Gastrocnemius medialis (tissue), 4 donors: ENCODE measurements at regions not wholly inside any gene's neighbourhood (a gene's known extent, or its start where the extent isn't known, plus 50 kb on each side); places are given as distances from the start of the nearest gene placed in this dataset.
A peak's percentile ranks its signal among the peaks of the same experiment; 100 is the strongest.

ENCODE experiments used
- ATAC-seq, 2 donors: fragments of 150-250 bp; one replicate each; pipeline ENCODE4 v1.9.1; 2016
- DNase-seq, 2 donors: peaks; one replicate each; pipeline ENCODE4 v3.0.0-alpha.2; 2019
- H3K27ac ChIP-seq, 4 donors: fragments of 200-600 bp; sonication (generic); 1 replicate in 1 of 4; 2 replicates in 3 of 4; pipeline ENCODE4 v1.5.1; 2016 to 2018; ENCODE audit warnings: mild to moderate bottlenecking in 2 of 4, moderate library complexity in 1 of 4
- H3K27me3 ChIP-seq, 3 donors: fragments of 200-600 bp; sonication (generic) in 2 of 3; 1 replicate in 1 of 3; 2 replicates in 2 of 3; pipeline versions ENCODE4 v1.5.1 to v1.6.0; 2016 to 2019; ENCODE audit warnings: mild to moderate bottlenecking in 1 of 3, moderate library complexity in 1 of 3
- H3K36me3 ChIP-seq, 2 donors: fragments of 200-600 bp; sonication (generic) in 1 of 2; one replicate each; pipeline ENCODE4 v1.5.1; 2017 to 2018
- H3K4me1 ChIP-seq, 2 donors: fragments of 200-600 bp; sonication (generic) in 1 of 2; one replicate each; pipeline ENCODE4 v1.5.1; 2016 to 2017; ENCODE audit warnings: mild to moderate bottlenecking in 2 of 2
- H3K4me3 ChIP-seq, 4 donors: fragments of 200-600 bp; sonication (generic) in 3 of 4; 1 replicate in 1 of 4; 2 replicates in 3 of 4; pipeline ENCODE4 v1.5.1; 2016 to 2019; ENCODE audit warnings: mild to moderate bottlenecking in 2 of 4
- H3K9me3 ChIP-seq, 3 donors: fragments of 200-600 bp; sonication (generic) in 2 of 3; 1 replicate in 1 of 3; 2 replicates in 2 of 3; pipeline ENCODE4 v1.5.1; 2016 to 2019
- CTCF ChIP-seq, 5 experiments: fragments of 450-650 bp in 3 of 5; fragments of 200-600 bp in 2 of 5; sonication (generic) in 2 of 5; IDR thresholded peaks in 4 of 5; conservative IDR thresholded peaks in 1 of 5; 1 replicate in 4 of 5; 2 replicates in 1 of 5; pipeline ENCODE4 v1.5.1; 2016 to 2019; ENCODE audit warnings: antibody characterized with exemption in 5 of 5, mild to moderate bottlenecking in 3 of 5, moderate library complexity in 3 of 5
- POLR2A ChIP-seq, 2 donors: fragments of 450-650 bp; IDR thresholded peaks; one replicate each; pipeline ENCODE4 v1.6.1; 2017; ENCODE audit warnings: antibody characterized with exemption in 2 of 2, mild to moderate bottlenecking in 2 of 2, moderate library complexity in 2 of 2
- in situ Hi-C, 4 donors: fragments of 200-750 bp; cut with MboI; loops; one replicate each; pipeline versions ENCODE4 v1.15.0 to v1.8.0; 2017; ENCODE audit warnings: low sequenced_read_pairs in 4 of 4
- intact Hi-C: fragments of 100-400 bp; cut with DNase I; formaldehyde crosslinking; loops from one replicate; pipeline ENCODE4 v1.15.1; 2023; ENCODE audit warnings: low total_unique reads

- no peaks in the 10 kb centered on the region for H3K36me3 ChIP-seq
- intact Hi-C loops (no loop called here), in situ Hi-C loops (no loop called here)
- TF ChIP-seq POLR2A (IDR thresholded peaks at IDR 0.05), result no peak
- TF ChIP-seq CTCF (IDR thresholded peaks at IDR 0.05 in 4 of 5, conservative IDR thresholded peaks at IDR 0.05 in 1 of 5), result no peak
- no peak overlapping the region for H3K27ac ChIP-seq
- H3K4me1 ChIP-seq, result no peaks in the 10 kb centered on the region
- H3K27me3 ChIP-seq, result no peaks in the 10 kb centered on the region
- no peak for ATAC-seq
- no peak overlapping the region for H3K4me3 ChIP-seq
- H3K9me3 ChIP-seq, result no peaks in the 10 kb centered on the region
- DNase-seq, result no peak
Measured at GRCh38 chr7:41835976-41836530, 133.2 kb upstream of the INHBA start.

DNA sequence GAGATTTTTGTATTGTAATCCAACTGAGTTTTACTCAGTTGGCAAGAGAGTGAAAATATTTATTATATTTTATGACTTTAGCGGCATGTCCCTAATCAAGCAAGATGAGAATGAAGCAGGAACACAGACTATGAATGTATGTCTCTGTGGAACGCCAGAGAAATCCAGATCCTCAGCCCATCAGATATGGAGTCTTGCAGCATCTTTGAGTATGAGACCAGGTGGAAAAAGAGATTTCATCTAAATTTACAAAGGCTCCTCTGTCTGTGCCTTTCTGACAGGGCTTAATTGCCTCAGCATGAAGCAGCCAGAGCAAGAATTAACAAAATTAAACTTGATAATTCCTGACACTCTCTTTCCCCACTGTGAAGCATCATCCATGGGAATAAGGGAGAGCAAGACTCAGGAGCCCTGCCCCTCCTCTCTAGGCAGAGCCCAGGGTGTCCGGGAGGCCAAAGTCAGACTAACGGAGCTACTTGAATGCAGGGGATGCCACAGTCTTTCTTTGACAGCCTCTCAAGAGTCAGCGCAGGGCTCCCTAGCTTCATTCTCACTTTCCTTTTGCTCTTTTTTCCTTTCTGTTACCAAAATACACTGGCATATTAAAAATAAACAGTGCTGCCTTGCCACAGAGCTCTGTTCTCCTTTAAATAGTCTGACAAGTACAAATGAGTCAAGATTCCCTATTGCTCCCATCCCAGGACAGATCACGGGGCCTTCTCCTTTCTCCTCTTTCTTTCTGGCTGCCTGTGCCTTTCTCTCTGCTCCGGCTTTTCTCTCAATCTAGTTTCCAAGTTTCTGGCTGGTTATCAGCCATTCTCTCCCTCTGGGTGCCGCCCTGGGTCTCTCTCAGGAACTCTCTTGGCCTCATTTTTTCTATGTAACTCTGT is 132.2 kb upstream of the INHBA start:
- TF ChIP-seq CTCF (IDR thresholded peaks at IDR 0.05 in 4 of 5, conservative IDR thresholded peaks at IDR 0.05 in 1 of 5) (no peak), POLR2A (IDR thresholded peaks at IDR 0.05) (no peak)
- no peaks in the 10 kb centered on the region for H3K9me3 ChIP-seq
- no peaks in the 10 kb centered on the region for H3K27me3 ChIP-seq
- H3K4me3 ChIP-seq, result no peak overlapping the region
- DNase-seq (peak; percentile 3 to 39), ATAC-seq (peak; percentile 69 to 93)
- H3K4me1 ChIP-seq, result no peaks in the 10 kb centered on the region
- intact Hi-C loops (no loop called here), in situ Hi-C loops (no loop called here)
- H3K27ac ChIP-seq, result peak overlapping the region; percentile 34 to 68 (median 60)
- no peaks in the 10 kb centered on the region for H3K36me3 ChIP-seq

DNA sequence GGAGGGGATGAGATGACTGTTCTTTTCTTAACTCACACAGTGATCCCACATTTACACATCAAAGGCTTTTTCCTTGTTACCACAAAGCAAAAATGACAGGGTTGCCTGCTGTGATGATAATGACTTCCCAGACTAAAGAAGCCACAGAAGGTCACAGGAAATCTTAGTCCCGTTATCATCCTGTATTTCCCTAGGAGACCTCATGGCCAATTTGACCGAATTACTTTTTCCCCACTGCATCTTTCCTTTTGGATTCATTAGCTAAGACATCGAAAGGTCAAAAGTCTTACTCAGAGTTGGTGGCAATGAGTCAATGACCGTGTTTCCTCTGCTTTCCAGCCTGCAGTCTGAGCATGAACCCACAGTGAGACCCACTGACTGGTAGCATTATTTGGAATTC is 130.1 kb upstream of the INHBA start:
- Histone ChIP-seq H3K4me3 (no peak overlapping the region), H3K9me3 (no peaks in the 10 kb centered on the region), H3K4me1 (no peaks in the 10 kb centered on the region), H3K36me3 (no peaks in the 10 kb centered on the region), H3K27ac (no peak overlapping the region), H3K27me3 (no peaks in the 10 kb centered on the region)
- in situ Hi-C loops (no loop called here), intact Hi-C loops (no loop called here)
- DNase-seq (no peak), ATAC-seq (no peak)
- TF ChIP-seq CTCF (IDR thresholded peaks at IDR 0.05 in 4 of 5, conservative IDR thresholded peaks at IDR 0.05 in 1 of 5) (no peak), POLR2A (IDR thresholded peaks at IDR 0.05) (no peak)

DNA sequence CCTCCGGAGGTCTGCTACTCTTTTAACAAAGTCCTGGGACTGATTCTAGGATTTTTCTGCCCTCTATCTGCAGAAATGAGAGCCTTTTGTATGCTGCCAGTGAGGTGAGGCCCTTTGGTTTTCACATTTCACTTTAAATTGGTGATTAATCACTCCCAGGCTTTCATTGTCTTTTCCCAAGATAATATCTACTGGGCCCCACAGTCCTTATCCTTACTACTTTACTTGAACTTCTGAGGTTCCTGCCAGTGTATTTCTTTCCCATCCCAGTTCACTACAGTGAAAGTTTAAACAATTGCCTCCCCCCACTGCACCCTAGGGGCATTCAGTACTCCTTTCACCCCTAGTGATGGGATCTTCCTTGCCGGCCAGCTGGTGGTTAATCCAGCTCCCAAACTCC is 127.4 kb upstream of the INHBA start:
- Histone ChIP-seq H3K36me3 (no peaks in the 10 kb centered on the region), H3K4me3 (no peak overlapping the region), H3K9me3 (no peaks in the 10 kb centered on the region), H3K27me3 (no peaks in the 10 kb centered on the region), H3K4me1 (no peaks in the 10 kb centered on the region), H3K27ac (no peak overlapping the region)
- ATAC-seq (no peak), DNase-seq (no peak)
- in situ Hi-C loops, result no loop called here
- intact Hi-C loops, result no loop called here
- no peak for TF ChIP-seq CTCF (IDR thresholded peaks at IDR 0.05 in 4 of 5, conservative IDR thresholded peaks at IDR 0.05 in 1 of 5)
- no peak for TF ChIP-seq POLR2A (IDR thresholded peaks at IDR 0.05)
